PC-3 (cell line): ENCODE measurements at regions not wholly inside any gene's neighbourhood (a gene's known extent, or its start where the extent isn't known, plus 50 kb on each side); places are given as distances from the start of the nearest gene placed in this dataset.

Source experiments
- EZH2 ChIP-seq: fragments of 300-600 bp; sonication (generic); IDR thresholded peaks from one replicate; pipeline ENCODE4 v1.6.1; 2017; ENCODE audit warnings: antibody characterized with exemption, mild to moderate bottlenecking, low read length; ENCODE audit not compliant: unreplicated experiment
- TF ChIP-seq, protein P1 (sequence below): fragments of 300-600 bp; sonication (generic); conservative IDR thresholded peaks from 2 replicates; pipeline ENCODE4 v1.5.1; 2017; ENCODE audit warnings: antibody characterized with exemption, low read depth, mild to moderate bottlenecking, low read length

DNA sequence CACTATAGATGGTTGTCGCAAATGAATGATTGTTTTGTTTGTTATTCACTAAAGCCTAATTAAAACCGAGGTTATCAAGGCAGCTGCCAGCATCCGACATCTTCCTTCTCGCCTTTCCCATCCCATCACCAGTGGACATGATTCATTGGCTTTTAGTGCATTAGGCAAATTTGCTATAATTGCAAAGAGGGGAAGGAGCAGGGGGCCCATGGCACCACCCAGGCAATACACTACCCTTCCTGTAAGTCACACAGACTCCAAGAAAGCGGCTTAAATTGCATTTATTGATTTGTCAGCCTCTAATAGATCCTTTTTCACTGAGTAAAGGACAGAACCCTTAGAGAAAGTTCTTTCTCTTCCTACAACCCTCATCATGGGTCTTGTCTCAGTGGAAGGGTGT, 169.2 kb upstream of the NCAM1 start:
- TF ChIP-seq, protein P1, sequence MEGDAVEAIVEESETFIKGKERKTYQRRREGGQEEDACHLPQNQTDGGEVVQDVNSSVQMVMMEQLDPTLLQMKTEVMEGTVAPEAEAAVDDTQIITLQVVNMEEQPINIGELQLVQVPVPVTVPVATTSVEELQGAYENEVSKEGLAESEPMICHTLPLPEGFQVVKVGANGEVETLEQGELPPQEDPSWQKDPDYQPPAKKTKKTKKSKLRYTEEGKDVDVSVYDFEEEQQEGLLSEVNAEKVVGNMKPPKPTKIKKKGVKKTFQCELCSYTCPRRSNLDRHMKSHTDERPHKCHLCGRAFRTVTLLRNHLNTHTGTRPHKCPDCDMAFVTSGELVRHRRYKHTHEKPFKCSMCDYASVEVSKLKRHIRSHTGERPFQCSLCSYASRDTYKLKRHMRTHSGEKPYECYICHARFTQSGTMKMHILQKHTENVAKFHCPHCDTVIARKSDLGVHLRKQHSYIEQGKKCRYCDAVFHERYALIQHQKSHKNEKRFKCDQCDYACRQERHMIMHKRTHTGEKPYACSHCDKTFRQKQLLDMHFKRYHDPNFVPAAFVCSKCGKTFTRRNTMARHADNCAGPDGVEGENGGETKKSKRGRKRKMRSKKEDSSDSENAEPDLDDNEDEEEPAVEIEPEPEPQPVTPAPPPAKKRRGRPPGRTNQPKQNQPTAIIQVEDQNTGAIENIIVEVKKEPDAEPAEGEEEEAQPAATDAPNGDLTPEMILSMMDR = no peak
- TF ChIP-seq EZH2 = no peak
